ENCODE measurements at regions not wholly inside any gene's neighbourhood (a gene's known extent, or its start where the extent isn't known, plus 50 kb on each side); places are given as distances from the start of the nearest gene placed in this dataset.

DNA sequence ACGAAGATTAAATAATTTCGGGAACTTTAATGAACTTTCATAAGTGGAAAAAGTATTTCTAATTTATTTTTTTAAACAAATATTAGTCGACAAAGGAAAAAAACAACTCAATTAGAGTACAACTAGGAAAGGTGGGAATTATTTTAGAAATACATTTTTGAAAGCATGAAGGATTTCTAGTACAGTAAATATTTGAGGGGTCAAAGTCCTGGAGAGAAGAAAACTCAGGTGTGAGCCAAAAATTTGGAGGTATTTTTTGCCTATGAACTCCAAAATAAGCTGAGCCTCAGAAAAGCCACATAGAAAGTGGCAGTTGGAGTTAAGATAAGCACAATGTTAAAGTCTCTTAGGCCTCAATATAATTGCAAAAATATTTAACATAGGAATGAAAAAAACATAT lies 2017.3 kb downstream of the C4orf33 start:
- TF ChIP-seq, protein P1, sequence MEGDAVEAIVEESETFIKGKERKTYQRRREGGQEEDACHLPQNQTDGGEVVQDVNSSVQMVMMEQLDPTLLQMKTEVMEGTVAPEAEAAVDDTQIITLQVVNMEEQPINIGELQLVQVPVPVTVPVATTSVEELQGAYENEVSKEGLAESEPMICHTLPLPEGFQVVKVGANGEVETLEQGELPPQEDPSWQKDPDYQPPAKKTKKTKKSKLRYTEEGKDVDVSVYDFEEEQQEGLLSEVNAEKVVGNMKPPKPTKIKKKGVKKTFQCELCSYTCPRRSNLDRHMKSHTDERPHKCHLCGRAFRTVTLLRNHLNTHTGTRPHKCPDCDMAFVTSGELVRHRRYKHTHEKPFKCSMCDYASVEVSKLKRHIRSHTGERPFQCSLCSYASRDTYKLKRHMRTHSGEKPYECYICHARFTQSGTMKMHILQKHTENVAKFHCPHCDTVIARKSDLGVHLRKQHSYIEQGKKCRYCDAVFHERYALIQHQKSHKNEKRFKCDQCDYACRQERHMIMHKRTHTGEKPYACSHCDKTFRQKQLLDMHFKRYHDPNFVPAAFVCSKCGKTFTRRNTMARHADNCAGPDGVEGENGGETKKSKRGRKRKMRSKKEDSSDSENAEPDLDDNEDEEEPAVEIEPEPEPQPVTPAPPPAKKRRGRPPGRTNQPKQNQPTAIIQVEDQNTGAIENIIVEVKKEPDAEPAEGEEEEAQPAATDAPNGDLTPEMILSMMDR (IDR thresholded peaks at IDR 0.05), result no peak
- TF ChIP-seq POLR2AphosphoS5 (IDR thresholded peaks at IDR 0.05), result no peak
- TF ChIP-seq POLR2A (IDR thresholded peaks at IDR 0.05), result no peak
- no peak for TF ChIP-seq EP300 (IDR thresholded peaks at IDR 0.05)

Measured in gastroesophageal sphincter (tissue), 3 donors.